AG09309 (cell line): ENCODE measurements at regions not wholly inside any gene's neighbourhood (a gene's known extent, or its start where the extent isn't known, plus 50 kb on each side); places are given as distances from the start of the nearest gene placed in this dataset.

Experiments used
- DNase-seq: peaks from one replicate; pipeline ENCODE4 v3.0.0-alpha.2; 2010; ENCODE audit warnings: low read depth
- H3K4me3 ChIP-seq: 2 replicates; pipeline ENCODE4 v1.5.1; 2011; ENCODE audit warnings: mild to moderate bottlenecking, low read depth, low read length, moderate library complexity; ENCODE audit not compliant: control insufficient read depth
- TF ChIP-seq, protein P1 (sequence below): IDR thresholded peaks from 2 replicates; pipeline ENCODE4 v1.5.1; 2011; ENCODE audit warnings: mild to moderate bottlenecking, low read depth, low read length, inconsistent platforms; ENCODE audit not compliant: insufficient read depth, control insufficient read depth; ENCODE audit errors: missing control alignments

DNA sequence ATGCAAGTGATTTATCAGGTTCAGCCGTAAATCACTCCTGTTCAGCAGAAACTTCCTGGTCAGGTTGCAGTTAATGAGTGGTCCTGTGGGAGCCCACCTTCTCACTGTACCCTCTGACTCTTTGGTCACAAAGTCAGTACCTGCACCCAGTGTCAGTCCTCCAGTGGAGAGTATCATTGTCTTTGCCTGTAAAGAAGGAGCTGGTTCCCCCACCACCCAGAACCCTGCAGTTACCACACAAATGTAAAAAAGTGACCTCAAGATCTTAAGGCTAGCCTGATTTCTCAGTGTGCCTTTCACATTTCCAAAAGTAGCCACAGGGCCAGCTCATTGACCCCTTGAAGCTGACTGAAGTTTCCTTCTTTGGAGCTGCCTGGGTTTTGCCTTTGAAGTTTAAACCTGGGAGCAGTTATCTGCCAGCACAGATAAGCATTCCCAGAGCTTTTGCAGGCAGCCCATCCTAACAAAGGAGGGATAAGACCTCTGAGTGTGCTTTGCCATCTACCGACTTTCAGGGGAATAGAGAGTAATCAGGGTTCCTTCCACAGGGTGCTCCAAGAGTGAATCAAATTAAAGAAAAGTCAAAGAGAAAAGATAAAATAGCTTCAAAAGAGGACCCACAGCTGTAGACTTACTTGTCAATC, 725.2 kb downstream of the CPS1 start:
- TF ChIP-seq, protein P1, sequence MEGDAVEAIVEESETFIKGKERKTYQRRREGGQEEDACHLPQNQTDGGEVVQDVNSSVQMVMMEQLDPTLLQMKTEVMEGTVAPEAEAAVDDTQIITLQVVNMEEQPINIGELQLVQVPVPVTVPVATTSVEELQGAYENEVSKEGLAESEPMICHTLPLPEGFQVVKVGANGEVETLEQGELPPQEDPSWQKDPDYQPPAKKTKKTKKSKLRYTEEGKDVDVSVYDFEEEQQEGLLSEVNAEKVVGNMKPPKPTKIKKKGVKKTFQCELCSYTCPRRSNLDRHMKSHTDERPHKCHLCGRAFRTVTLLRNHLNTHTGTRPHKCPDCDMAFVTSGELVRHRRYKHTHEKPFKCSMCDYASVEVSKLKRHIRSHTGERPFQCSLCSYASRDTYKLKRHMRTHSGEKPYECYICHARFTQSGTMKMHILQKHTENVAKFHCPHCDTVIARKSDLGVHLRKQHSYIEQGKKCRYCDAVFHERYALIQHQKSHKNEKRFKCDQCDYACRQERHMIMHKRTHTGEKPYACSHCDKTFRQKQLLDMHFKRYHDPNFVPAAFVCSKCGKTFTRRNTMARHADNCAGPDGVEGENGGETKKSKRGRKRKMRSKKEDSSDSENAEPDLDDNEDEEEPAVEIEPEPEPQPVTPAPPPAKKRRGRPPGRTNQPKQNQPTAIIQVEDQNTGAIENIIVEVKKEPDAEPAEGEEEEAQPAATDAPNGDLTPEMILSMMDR = no peak
- no peak for DNase-seq
- no peak overlapping the region for H3K4me3 ChIP-seq

DNA sequence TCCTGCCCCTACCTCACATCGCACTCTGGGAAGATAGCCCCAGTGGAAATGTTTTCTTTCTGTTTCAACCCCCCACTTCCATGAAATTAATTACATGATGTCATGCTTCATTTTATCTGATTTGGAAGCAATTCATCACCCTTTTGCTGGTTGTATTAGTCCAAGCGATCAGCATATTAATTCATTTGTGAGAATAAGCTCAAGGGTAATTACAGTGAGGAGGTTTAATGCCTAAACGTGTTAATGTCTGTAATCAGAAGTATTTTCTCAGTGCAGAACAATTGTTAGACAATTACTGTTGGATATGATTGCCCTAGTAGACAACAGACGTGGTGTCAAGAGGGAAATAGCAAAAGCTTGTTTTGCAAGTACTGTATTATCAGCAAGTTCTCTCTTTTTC, 746.3 kb downstream of the CPS1 start:
- no peak for DNase-seq
- no peak overlapping the region for H3K4me3 ChIP-seq
- TF ChIP-seq, protein P1 = no peak

DNA sequence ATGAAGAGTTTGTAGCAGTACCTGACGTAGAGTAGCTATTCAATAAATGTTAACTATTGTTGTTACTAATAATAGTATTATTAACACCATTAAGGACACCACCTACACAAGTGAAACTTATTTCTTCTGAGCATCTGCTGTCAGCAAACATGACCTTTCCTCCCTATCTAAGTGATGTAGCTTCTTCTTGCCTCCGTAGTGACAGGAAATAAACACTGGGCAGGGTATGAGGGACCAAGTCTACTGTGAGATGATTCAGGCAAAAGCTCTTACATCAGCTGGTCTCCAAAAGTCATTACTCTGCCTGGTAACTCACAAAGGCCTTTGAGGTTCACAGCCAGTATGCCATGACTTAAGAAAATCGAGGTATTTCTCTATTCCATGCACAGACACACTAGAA, 750.5 kb downstream of the CPS1 start:
- no peak for DNase-seq
- TF ChIP-seq, protein P1 = no peak
- no peak overlapping the region for H3K4me3 ChIP-seq
